B cell (primary cell): ENCODE measurements at regions not wholly inside any gene's neighbourhood (a gene's known extent, or its start where the extent isn't known, plus 50 kb on each side); places are given as distances from the start of the nearest gene placed in this dataset.

ENCODE experiments used
- CTCF ChIP-seq: fragments of 200-600 bp; IDR thresholded peaks from one replicate; pipeline ENCODE4 v1.8.0; 2022; ENCODE audit warnings: antibody characterized with exemption, mild to moderate bottlenecking
- EZH2 ChIP-seq: IDR thresholded peaks from 2 replicates; pipeline ENCODE4 v1.6.1; 2012; ENCODE audit warnings: borderline replicate concordance, low read depth, mild to moderate bottlenecking, moderate library complexity, low read length; ENCODE audit not compliant: insufficient read depth, poor library complexity, severe bottlenecking

- TF ChIP-seq EZH2 (no peak), CTCF (no peak)
These were observed 132.7 kb downstream of the CPZ start for GRCh38 chr4:8725071-8725841.
